ENCODE measurements at regions not wholly inside any gene's neighbourhood (a gene's known extent, or its start where the extent isn't known, plus 50 kb on each side); places are given as distances from the start of the nearest gene placed in this dataset.
A peak's percentile ranks its signal among the peaks of the same experiment; 100 is the strongest.

DNA sequence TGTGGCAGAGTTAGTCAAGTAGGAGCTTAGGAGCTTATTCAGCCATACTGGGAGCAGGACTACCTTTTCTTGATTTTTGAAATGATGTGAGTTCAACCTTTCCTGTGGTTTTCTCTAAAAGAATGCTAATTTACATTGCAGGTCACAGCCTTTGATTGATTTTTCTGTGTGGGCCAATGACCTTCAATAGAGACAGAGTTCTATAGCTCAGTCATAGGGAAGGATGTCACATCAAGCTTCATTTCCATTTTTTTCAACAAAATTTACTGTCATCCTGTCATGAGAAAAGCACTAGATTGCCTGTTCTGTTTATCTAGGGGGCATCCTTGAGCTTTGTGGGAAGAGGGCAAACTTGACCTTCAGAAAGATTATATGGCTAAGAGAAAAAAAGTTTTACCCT is 448.7 kb downstream of the MID1IP1 start:
- TF ChIP-seq, protein P1, sequence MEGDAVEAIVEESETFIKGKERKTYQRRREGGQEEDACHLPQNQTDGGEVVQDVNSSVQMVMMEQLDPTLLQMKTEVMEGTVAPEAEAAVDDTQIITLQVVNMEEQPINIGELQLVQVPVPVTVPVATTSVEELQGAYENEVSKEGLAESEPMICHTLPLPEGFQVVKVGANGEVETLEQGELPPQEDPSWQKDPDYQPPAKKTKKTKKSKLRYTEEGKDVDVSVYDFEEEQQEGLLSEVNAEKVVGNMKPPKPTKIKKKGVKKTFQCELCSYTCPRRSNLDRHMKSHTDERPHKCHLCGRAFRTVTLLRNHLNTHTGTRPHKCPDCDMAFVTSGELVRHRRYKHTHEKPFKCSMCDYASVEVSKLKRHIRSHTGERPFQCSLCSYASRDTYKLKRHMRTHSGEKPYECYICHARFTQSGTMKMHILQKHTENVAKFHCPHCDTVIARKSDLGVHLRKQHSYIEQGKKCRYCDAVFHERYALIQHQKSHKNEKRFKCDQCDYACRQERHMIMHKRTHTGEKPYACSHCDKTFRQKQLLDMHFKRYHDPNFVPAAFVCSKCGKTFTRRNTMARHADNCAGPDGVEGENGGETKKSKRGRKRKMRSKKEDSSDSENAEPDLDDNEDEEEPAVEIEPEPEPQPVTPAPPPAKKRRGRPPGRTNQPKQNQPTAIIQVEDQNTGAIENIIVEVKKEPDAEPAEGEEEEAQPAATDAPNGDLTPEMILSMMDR (IDR thresholded peaks at IDR 0.05; ENCODE audit: insufficient read depth, low read length, severe bottlenecking), result no peak
- Histone ChIP-seq H3K4me3 (ENCODE audit: low read depth, low read length) (no peak overlapping the region), H3K36me3 (ENCODE audit: control insufficient read depth, insufficient read depth, low read length) (no peaks in the 10 kb centered on the region), H3K27me3 (ENCODE audit: control insufficient read depth, insufficient read depth, low read length) (no peaks in the 10 kb centered on the region)
- DNase-seq (ENCODE audit: low read depth) (no peak), FAIRE-seq (no peak)

DNA sequence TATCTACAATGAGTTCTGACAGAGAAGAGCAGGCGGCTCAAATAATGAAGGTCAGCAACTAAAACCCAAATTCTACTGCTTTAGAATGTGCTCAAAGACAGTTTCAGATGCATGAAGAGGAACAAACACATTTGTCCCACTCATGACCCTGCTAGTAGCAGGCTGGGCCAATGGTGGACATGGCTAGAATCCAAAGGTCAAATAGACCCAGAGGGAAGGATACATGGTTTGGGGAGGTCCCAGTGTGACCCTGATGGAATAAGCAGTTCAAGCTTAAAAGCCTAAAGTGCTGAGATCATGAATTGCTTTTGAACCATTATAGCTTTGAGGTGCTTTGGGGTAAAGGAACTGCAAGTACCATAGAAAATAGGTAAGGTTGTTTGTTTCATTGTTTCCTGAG is 450.7 kb downstream of the MID1IP1 start:
- no peak for DNase-seq (ENCODE audit: low read depth)
- no peak for FAIRE-seq
- Histone ChIP-seq H3K4me3 (ENCODE audit: low read depth, low read length) (no peak overlapping the region), H3K27me3 (ENCODE audit: control insufficient read depth, insufficient read depth, low read length) (no peaks in the 10 kb centered on the region), H3K36me3 (ENCODE audit: control insufficient read depth, insufficient read depth, low read length) (no peaks in the 10 kb centered on the region)
- TF ChIP-seq, protein P1 (IDR thresholded peaks at IDR 0.05; ENCODE audit: insufficient read depth, low read length, severe bottlenecking), result no peak

DNA sequence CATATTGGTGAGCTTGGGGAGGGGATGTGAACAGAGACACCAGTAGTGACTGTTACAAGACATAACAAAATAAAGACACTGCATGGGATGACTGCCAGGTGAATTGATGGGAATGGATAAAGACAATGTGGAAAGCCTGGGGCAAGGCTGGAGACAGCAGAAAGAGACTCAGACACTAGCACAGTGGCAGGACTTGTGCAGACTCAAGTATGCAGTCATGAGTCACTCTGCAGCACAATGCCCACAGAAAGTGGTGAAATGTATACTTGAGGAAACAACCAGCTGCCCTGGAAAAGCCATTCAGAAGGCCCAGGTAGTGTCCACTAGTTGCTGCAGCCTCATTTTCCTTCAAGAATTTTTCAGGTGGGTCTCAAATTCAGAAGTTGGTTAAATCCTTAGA is 452.3 kb downstream of the MID1IP1 start:
- TF ChIP-seq, protein P1 (IDR thresholded peaks at IDR 0.05; ENCODE audit: insufficient read depth, low read length, severe bottlenecking), result no peak
- FAIRE-seq (no peak), DNase-seq (ENCODE audit: low read depth) (peak; percentile 73)
- Histone ChIP-seq H3K27me3 (ENCODE audit: control insufficient read depth, insufficient read depth, low read length) (no peaks in the 10 kb centered on the region), H3K36me3 (ENCODE audit: control insufficient read depth, insufficient read depth, low read length) (no peaks in the 10 kb centered on the region), H3K4me3 (ENCODE audit: low read depth, low read length) (no peak overlapping the region)

DNA sequence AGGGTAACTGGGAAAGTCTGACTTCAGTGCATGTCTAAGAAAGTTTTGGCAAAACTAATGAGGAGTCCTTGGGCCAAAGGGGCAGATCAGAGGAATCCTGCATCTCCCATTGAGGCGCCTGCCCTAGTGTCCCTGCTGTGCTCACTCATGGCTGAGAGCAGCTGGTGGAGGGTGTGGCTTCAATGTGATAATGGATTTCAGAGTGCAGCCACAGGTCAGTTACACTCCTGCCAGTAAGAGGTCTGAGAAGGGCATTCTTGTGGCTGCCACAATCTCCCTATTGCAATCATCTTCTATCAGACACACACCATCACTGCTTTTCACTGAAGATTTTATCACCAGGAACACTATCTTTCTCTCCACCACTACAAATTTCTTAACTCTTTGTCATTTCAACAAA is 457.1 kb downstream of the MID1IP1 start:
- H3K27me3 ChIP-seq (ENCODE audit: control insufficient read depth, insufficient read depth, low read length), result no peaks in the 10 kb centered on the region
- H3K36me3 ChIP-seq (ENCODE audit: control insufficient read depth, insufficient read depth, low read length), result no peaks in the 10 kb centered on the region
- DNase-seq (ENCODE audit: low read depth) (no peak), FAIRE-seq (no peak)
- no peak overlapping the region for H3K4me3 ChIP-seq (ENCODE audit: low read depth, low read length)
- TF ChIP-seq, protein P1 (IDR thresholded peaks at IDR 0.05; ENCODE audit: insufficient read depth, low read length, severe bottlenecking), result no peak

DNA sequence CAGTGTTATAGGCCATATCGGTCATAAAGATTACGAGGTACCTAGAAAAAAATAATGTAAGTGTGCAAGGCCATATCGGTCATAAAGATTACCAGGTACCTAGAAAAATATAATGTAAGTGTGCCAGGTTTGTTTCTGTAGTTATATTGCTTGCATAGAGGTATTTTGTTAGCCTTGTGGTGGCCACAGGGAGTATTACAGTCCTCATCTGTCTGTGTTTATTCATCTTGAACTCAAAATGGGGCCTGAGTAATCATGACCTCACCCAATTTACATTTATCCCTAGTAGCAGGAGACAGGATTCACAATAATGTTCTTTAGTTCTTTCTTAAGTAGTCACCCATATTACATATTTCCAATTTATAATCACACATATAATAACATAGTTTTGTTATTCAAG is 459.7 kb downstream of the MID1IP1 start:
- DNase-seq (ENCODE audit: low read depth), result peak; percentile 74
- TF ChIP-seq, protein P1 (IDR thresholded peaks at IDR 0.05; ENCODE audit: insufficient read depth, low read length, severe bottlenecking), result no peak
- Histone ChIP-seq H3K27me3 (ENCODE audit: control insufficient read depth, insufficient read depth, low read length) (no peaks in the 10 kb centered on the region), H3K4me3 (ENCODE audit: low read depth, low read length) (no peak overlapping the region), H3K36me3 (ENCODE audit: control insufficient read depth, insufficient read depth, low read length) (no peaks in the 10 kb centered on the region)
- no peak for FAIRE-seq

DNA sequence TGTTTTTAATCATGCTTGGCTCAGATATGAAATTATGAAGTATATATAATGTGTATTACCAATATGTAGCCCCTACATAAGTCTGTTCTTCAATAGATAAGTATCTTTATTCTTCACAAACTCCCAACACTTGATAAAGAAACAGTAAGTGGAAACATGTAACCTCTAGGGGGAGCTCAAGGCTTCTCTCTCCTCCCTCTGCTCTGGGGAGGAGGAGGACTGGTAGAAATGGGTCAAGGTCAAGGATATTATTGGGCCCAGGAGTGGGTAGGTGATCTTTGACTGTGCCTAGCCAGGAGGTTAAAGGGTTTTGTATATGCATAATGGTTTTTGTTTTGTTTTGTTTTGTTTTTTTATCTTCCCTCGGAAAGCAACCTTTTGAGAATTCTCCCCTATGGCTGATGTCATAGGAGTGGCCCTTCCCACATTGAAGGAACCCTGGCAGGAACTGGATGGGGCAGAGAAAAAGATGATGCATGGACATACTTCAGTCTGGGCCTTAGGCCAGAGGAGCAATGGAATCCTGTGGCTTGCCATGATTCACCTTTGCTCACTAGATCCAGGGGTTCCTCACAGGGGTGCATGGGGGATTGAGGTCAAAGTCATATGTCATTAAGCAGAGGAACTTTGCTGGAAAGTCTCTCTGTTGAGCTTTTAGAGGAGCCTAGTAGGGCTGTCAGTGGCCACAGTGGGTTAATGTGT is 460.3 kb downstream of the MID1IP1 start:
- FAIRE-seq, result no peak
- TF ChIP-seq, protein P1 (IDR thresholded peaks at IDR 0.05; ENCODE audit: insufficient read depth, low read length, severe bottlenecking), result peak; percentile 36
- Histone ChIP-seq H3K4me3 (ENCODE audit: low read depth, low read length) (no peak overlapping the region), H3K27me3 (ENCODE audit: control insufficient read depth, insufficient read depth, low read length) (no peaks in the 10 kb centered on the region), H3K36me3 (ENCODE audit: control insufficient read depth, insufficient read depth, low read length) (no peaks in the 10 kb centered on the region)
- peak; percentile 85 for DNase-seq (ENCODE audit: low read depth)
